Activated T-helper 2 cell treated with anti-CD3 and anti-CD28 coated beads, Interferon-gamma antibody, Interleukin-2, Interleukin-4, amounts not matched to agents 10 μg/mL and 5 μg/mL and 100 μg/mL, durations not matched to agents 14 hours and 24 hours and 36 hours (primary cell): ENCODE measurements at regions not wholly inside any gene's neighbourhood (a gene's known extent, or its start where the extent isn't known, plus 50 kb on each side); places are given as distances from the start of the nearest gene placed in this dataset.
A peak's percentile ranks its signal among the peaks of the same experiment; 100 is the strongest.

Source experiments
- DNase-seq: peaks from one replicate; pipeline ENCODE4 v3.0.0; 2021; ENCODE audit warnings: low spot score
- H3K27ac Mint-ChIP-seq: one replicate; pipeline ENCODE4 v1.8.0; 2021; ENCODE audit warnings: mixed read lengths
- H3K27me3 Mint-ChIP-seq: one replicate; pipeline ENCODE4 v1.8.0; 2021; ENCODE audit warnings: low read depth, mixed read lengths
- H3K36me3 Mint-ChIP-seq: one replicate; pipeline ENCODE4 v1.8.0; 2021; ENCODE audit warnings: low read depth, mixed read lengths
- H3K4me1 Mint-ChIP-seq: one replicate; pipeline ENCODE4 v1.8.0; 2021; ENCODE audit warnings: low read depth, mixed read lengths
- H3K4me3 Mint-ChIP-seq: one replicate; pipeline ENCODE4 v1.8.0; 2021; ENCODE audit warnings: low read depth, mild to moderate bottlenecking, moderate library complexity, mixed read lengths
- H3K9me3 Mint-ChIP-seq: one replicate; pipeline ENCODE4 v1.8.0; 2021; ENCODE audit warnings: mixed read lengths
- intact Hi-C: fragments of 100-400 bp; cut with micrococcal nuclease; formaldehyde crosslinking; loops from one replicate; pipeline ENCODE4 v1.15.1; 2023

DNA sequence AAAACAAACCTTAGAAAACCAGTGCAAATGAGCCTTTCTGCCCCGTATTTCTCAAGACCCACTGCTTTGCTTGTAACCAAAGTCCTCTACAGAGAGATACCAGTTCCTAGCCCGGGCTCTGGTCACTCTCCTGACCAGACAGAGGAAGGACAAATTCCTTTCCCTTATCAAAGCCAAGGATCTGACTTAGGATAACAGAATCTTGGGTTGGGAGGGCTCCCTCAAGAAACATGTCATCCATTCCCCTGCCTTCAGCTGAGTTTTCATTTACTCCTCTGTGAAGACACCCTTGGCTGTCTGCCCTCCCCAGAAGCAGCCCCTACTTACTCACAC, 116.0 kb upstream of the PARP11 start:
- no peak for DNase-seq
- intact Hi-C loops = loop anchor here (1.0 to 5.0 kb wide), 2 partner anchors 13 to 102 kb away; no protein-coding TSS in a partner anchor
- H3K27me3 Mint-ChIP-seq = peaks cover 21% of the 10 kb centered on the region
- H3K4me3 Mint-ChIP-seq = no peak overlapping the region
- H3K9me3 Mint-ChIP-seq = no peaks in the 10 kb centered on the region
- H3K36me3 Mint-ChIP-seq = no peaks in the 10 kb centered on the region
- peak overlapping the region; percentile 75 for H3K27ac Mint-ChIP-seq
- H3K4me1 Mint-ChIP-seq = peaks cover 29% of the 10 kb centered on the region

DNA sequence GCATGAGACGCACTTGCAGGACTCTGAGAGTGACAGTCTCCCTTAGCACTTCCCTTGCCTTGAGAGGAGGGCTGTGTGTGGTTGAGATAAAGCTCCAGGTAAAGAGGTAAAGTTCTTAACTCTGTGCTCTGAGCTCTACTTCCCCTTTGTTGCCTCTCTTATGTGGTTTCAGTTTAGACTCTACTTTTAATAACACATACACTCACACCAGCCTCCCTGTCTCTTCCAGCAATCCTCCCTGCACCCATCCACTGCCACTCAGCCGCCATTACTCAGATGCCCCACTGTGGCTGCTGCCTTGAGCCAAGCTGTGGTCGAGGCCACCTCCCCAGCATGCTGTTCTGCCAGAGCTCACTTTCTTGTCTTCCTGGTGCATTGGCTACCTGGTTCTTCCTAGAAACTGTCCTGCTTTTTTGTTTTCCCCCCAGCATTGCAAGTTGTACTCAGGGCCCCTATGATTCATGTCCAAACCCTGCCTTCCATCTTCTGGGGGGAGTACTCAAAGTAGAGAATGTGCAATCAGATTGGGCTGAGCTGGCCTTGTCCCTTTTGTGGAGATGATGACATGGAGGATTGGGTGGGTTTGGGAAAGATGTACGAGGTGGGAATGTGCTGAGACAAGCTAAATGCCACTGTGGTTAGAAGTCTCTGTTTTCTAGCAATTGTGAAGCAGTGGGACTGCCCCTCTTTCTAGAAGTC, 115.5 kb upstream of the PARP11 start:
- Mint-ChIP-seq H3K27me3 (peaks cover 19% of the 10 kb centered on the region), H3K9me3 (no peaks in the 10 kb centered on the region), H3K4me3 (peak overlapping the region; percentile 1), H3K36me3 (no peaks in the 10 kb centered on the region), H3K27ac (peak overlapping the region; percentile 75), H3K4me1 (peaks cover 27% of the 10 kb centered on the region)
- intact Hi-C loops = loop anchor here (1.0 to 5.0 kb wide), 2 partner anchors 12 to 101 kb away; no protein-coding TSS in a partner anchor
- DNase-seq = no peak

DNA sequence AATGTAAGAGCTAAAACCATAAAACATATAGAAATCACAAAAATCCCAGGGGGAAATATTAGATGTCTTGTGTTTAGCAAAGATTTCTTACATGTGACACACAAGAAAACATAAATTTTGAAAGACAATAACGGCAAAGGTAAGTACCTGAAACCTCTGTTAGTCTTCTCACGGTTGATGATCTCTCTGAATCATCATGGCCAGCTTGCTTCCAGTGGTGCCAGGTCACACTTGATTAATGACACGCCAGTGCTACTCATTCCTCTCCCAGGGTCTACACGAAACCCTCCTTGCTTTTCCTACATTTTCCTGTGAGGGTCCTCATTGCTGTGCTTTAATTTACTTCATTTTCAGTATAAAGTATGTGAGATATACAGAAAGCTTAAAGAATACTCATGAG, 114.4 kb upstream of the PARP11 start:
- peaks cover 4% of the 10 kb centered on the region for H3K9me3 Mint-ChIP-seq
- H3K27ac Mint-ChIP-seq = no peak overlapping the region
- no peak overlapping the region for H3K4me3 Mint-ChIP-seq
- no peaks in the 10 kb centered on the region for H3K36me3 Mint-ChIP-seq
- no peak for DNase-seq
- H3K4me1 Mint-ChIP-seq = peaks cover 26% of the 10 kb centered on the region
- intact Hi-C loops = loop anchor here (5.0 kb wide), 1 partner anchor 100 kb away; no protein-coding TSS in a partner anchor
- H3K27me3 Mint-ChIP-seq = peaks cover 9% of the 10 kb centered on the region

DNA sequence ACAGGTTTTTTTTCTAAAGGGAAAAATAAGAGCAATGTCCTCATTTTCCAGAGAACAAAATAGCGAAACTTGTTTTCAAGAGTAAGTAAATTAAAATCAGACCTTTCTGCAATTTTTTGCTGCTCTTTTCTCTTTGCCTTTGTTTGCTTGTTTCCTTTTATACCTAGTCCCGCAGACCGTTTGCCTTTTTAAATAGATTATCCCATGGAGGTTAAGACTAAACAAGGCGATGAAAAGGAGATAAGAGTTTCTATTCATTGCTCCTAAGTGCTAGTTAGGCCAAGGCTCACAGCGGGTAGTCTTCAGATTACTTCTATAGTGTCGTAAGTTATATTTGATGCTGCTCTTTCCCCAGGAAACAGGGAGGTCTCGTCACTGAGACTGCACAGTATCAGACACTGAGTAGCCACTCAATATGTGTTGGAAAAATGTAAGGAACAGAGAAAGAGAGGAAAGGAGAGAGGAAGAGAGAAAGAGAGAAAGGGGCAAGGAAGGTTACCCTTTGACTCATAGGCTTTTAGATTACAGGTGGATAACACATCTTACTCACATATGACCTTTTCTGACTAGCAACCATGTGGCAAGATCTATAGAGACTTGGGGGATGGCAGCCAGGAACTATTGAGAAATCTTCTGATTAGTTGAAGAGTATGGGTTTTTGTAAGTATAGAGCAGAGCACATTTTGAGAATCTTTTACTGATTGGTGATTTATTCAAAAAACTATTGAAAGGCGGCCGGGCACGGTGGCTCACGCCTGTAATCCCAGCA, 107.5 kb upstream of the PARP11 start:
- Mint-ChIP-seq H3K4me1 (peaks cover 41% of the 10 kb centered on the region), H3K9me3 (peaks cover 23% of the 10 kb centered on the region), H3K27ac (peak overlapping the region; percentile 72), H3K4me3 (no peak overlapping the region), H3K36me3 (peaks cover 4% of the 10 kb centered on the region), H3K27me3 (no peaks in the 10 kb centered on the region)
- DNase-seq = no peak
- intact Hi-C loops = no loop called here

GRCh38 chr12:3977621-3978020, 104.4 kb upstream of the PARP11 start:
- DNase-seq = no peak
- peaks cover 4% of the 10 kb centered on the region for H3K36me3 Mint-ChIP-seq
- H3K27ac Mint-ChIP-seq = peak overlapping the region; percentile 88
- no peaks in the 10 kb centered on the region for H3K27me3 Mint-ChIP-seq
- H3K4me1 Mint-ChIP-seq = peaks cover 67% of the 10 kb centered on the region
- peaks cover 19% of the 10 kb centered on the region for H3K9me3 Mint-ChIP-seq
- intact Hi-C loops = no loop called here
- H3K4me3 Mint-ChIP-seq = no peak overlapping the region

GRCh38 chr12:3976351-3976938, 103.2 kb upstream of the PARP11 start:
- H3K9me3 Mint-ChIP-seq = peaks cover 12% of the 10 kb centered on the region
- intact Hi-C loops = loop anchor here (1.0 kb wide), 6 partner anchors 13 to 562 kb away; partner anchors contain the start of genes PARP11 and RAD51AP1

GRCh38 chr12:3975652-3976051, 102.5 kb upstream of the PARP11 start:
- H3K27me3 Mint-ChIP-seq = peaks cover 2% of the 10 kb centered on the region
- intact Hi-C loops = loop anchor here (1.0 kb wide), 6 partner anchors 14 to 563 kb away; partner anchors contain the start of genes PARP11 and RAD51AP1
- H3K36me3 Mint-ChIP-seq = no peaks in the 10 kb centered on the region
- DNase-seq = no peak
- no peak overlapping the region for H3K4me3 Mint-ChIP-seq
- peaks cover 7% of the 10 kb centered on the region for H3K9me3 Mint-ChIP-seq
- H3K27ac Mint-ChIP-seq = peak overlapping the region; percentile 88
- H3K4me1 Mint-ChIP-seq = peaks cover 70% of the 10 kb centered on the region

More at GRCh38 chr12:3976351-3976938, 103.2 kb upstream of the PARP11 start:
- no peaks in the 10 kb centered on the region for H3K36me3 Mint-ChIP-seq
- peak overlapping the region; percentile 88 for H3K27ac Mint-ChIP-seq
- peaks cover 76% of the 10 kb centered on the region for H3K4me1 Mint-ChIP-seq
- DNase-seq = no peak
- H3K4me3 Mint-ChIP-seq = peak overlapping the region; percentile 24
- no peaks in the 10 kb centered on the region for H3K27me3 Mint-ChIP-seq

DNA sequence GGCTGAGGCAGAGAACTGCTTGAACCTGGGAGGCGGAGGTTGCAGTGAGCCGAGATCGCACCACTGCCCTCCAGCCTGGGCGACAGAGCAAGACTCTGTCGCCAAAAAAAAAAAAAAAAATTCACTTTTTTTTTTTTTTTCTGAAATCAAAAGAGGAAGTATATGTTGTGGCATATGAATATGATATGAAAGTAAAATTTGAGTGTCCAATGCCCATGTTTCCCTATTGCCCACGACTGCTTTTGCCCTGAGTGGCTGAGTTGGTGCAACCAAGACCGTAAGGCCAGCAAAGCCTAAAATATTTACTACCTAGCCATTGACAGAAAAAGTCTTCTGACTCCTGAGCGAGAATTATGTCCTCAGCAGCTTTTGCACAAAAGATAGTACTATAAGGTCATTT, 101.7 kb upstream of the PARP11 start:
- no peak for DNase-seq
- no peak overlapping the region for H3K4me3 Mint-ChIP-seq
- H3K36me3 Mint-ChIP-seq = no peaks in the 10 kb centered on the region
- H3K4me1 Mint-ChIP-seq = peaks cover 63% of the 10 kb centered on the region
- H3K9me3 Mint-ChIP-seq = peaks cover 3% of the 10 kb centered on the region
- H3K27ac Mint-ChIP-seq = peak overlapping the region; percentile 22
- H3K27me3 Mint-ChIP-seq = peaks cover 2% of the 10 kb centered on the region
- intact Hi-C loops = no loop called here

DNA sequence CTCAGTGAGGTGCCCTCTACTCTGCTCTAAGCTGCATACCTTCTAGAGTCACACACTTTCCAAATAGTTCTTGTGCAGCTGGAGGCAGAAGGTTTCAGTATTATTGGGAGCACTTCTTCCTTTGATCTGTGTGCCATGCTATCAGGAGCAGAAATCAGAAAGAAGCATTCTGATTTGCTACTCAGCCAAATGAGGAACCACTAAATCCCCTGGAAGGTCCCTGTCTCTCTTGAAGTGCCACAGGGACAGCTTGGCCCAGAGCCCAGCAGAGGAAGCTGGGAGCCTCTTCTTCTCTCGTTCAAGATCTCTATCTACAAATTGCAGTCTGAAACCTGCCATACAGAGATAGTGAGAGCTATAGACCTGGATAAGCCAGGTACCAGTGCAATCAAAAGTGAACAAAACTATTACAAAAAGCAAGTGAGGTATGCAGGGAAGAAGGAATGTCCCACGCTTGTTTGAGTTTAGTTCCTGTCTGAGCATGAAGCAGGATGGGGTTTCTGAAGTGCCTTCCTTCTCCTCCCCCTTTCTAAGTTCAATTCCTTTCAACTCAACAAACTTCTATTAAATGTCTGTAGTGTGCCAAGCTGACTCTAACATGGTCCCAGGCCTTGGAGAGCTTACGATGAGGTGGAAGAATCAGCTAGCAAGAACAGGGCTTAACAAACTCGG, 100.9 kb upstream of the PARP11 start:
- Mint-ChIP-seq H3K4me1 (peaks cover 63% of the 10 kb centered on the region), H3K4me3 (peak overlapping the region; percentile 30), H3K36me3 (no peaks in the 10 kb centered on the region)

GRCh38 chr12:3973269-3973884, 100.2 kb upstream of the PARP11 start:
- Mint-ChIP-seq H3K4me1 (peaks cover 59% of the 10 kb centered on the region), H3K36me3 (no peaks in the 10 kb centered on the region), H3K9me3 (peaks cover 3% of the 10 kb centered on the region), H3K27ac (peak overlapping the region; percentile 84), H3K27me3 (peaks cover 2% of the 10 kb centered on the region), H3K4me3 (peak overlapping the region; percentile 30)
- DNase-seq = no peak
- intact Hi-C loops = loop anchor here (1.0 kb wide), 1 partner anchor 11 kb away; no protein-coding TSS in a partner anchor

More for the DNA sequence above, 100.9 kb upstream of the PARP11 start:
- intact Hi-C loops = loop anchor here (1.0 kb wide), 1 partner anchor 12 kb away; no protein-coding TSS in a partner anchor
- Mint-ChIP-seq H3K27me3 (peaks cover 2% of the 10 kb centered on the region), H3K9me3 (peaks cover 3% of the 10 kb centered on the region), H3K27ac (peak overlapping the region; percentile 84)
- no peak for DNase-seq

DNA sequence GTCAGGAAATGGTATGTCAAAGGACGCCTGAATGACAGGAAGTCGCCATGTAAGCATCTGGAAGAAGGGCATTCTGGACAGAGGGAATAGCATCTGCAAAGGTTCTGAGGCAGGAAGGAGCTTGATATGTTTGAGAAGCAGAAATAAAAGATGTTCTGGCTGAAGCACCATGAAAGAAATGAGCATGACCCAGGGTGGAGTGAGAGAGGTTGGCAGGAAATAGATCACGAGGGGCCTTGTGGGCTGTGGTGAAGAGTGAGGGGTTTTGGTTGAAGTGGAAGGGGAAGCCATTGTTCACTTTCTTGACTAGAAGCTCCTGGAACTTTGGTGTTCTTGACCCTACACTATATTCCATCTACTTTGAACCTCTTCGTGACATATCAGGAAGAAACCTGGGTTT, 99.4 kb upstream of the PARP11 start:
- Mint-ChIP-seq H3K4me3 (peak overlapping the region; percentile 19), H3K27ac (peak overlapping the region; percentile 67), H3K36me3 (no peaks in the 10 kb centered on the region), H3K9me3 (peaks cover 3% of the 10 kb centered on the region), H3K27me3 (peaks cover 2% of the 10 kb centered on the region), H3K4me1 (peaks cover 58% of the 10 kb centered on the region)
- intact Hi-C loops = no loop called here
- no peak for DNase-seq

DNA sequence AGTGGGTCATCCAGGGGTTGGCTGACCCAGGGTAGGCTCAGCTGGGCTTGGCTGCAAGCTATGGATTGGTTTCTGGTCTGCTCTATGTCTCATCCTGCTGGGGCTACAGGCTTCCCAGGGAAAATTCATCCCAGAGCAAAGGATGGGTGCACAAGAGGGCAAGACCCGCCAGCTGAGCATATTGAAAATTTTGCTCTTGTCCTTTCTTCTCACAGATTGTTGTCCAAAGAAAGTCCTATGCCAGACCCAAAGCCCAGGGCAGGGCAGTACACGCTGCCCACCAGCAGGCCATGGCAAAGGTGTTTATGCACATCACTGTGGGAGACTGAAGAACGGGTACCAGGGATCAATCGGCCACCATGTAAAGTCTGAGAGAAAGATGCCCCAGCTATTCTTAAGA, 95.3 kb upstream of the PARP11 start:
- no peak overlapping the region for H3K27ac Mint-ChIP-seq
- H3K9me3 Mint-ChIP-seq = peaks cover 3% of the 10 kb centered on the region
- H3K27me3 Mint-ChIP-seq = peaks cover 2% of the 10 kb centered on the region
- no peak overlapping the region for H3K4me3 Mint-ChIP-seq
- peaks cover 23% of the 10 kb centered on the region for H3K4me1 Mint-ChIP-seq
- intact Hi-C loops = no loop called here
- no peaks in the 10 kb centered on the region for H3K36me3 Mint-ChIP-seq
- DNase-seq = no peak
